ENCODE measurements at regions not wholly inside any gene's neighbourhood (a gene's known extent, or its start where the extent isn't known, plus 50 kb on each side); places are given as distances from the start of the nearest gene placed in this dataset.
"Not testable (repeated sequence)": the region's sequence is repeated elsewhere in the genome, so short reads cannot be mapped to it uniquely, and the experiment has no call there.

DNA sequence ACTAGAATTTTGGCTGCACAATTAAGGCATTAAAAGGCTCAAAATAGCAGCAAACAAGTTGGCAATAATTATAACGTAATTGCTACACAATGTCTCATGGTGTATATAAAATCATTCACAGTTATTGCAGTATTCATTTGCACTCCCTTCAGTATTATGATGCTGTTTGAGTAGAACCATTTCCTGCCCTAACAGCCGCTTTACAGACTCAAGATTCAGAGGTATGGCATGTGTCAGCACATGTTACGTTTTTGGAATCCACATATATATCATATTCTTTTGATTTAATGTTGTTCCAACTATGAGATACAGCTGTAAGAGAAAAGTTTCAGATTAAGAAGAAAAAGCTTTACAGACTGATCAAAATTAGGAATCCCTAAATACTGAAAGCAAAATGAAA lies 56.3 kb upstream of the NCKAP5 start:
- DNase-seq: no peak

GRCh38 chr2:133627741-133628140 lies 59.5 kb upstream of the NCKAP5 start:
- no peak for DNase-seq

DNA sequence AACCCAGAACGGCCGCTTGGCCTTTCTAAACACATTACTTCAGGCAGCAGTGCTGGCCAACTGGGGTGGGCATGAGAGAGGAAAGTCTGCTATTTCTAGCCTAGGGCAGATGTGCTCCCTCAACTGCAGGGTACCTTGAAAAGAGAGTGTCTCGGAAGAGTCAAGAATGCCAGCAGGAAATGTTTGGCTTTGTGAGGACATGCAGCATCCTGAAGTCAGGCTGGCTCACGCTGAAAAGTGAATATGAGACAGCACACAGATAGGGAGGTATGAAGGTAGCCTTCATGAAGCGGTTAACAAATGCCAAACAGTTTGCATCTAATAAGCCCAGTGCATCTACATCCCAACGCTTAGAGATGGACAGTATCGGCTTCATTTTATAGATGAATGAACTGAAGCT lies 65.0 kb upstream of the NCKAP5 start:
- DNase-seq: no peak

DNA sequence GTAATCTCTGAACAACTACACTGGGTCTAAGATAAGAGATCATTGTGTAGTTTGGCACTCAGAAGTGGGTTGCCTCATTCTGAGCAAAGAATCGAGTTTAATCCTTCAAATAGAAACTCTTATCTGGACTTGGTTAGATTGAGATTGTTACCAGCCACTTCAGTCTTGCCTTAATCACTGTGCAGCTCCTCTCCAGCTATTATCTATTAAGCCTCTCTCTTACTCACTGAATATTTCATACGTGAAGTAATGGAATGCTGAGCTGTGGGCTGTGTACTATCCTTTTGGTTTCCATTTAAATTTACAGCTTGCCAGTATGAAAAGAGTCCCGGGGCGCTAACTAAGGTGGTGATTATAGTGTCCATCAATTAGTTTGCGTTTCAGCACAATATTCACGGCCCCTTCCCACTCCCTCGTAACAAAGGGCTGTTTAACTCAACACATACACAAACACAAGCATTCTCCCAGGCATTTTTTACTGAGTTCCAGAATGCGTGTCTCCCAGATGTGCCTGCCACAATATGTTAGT lies 65.7 kb upstream of the NCKAP5 start:
- DNase-seq: no peak

DNA sequence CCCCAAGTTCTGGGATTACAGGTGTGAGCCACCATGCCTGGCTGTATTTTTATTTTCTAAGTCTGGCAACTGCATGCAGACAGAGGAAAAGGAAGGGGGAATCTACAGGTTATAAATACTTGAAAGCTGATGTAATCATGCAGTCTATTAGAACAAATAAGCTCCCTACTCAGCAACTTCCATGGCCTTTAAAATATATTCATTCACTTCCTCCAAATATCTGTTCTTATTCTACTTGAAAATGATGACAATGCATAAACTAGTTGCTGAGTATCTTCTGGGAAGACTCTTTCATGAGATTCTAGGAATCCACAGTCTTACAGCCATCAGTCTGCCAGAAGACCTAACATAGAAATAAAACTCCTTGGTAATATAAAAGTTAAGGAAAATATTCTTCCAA lies 66.9 kb upstream of the NCKAP5 start:
- DNase-seq: no peak

DNA sequence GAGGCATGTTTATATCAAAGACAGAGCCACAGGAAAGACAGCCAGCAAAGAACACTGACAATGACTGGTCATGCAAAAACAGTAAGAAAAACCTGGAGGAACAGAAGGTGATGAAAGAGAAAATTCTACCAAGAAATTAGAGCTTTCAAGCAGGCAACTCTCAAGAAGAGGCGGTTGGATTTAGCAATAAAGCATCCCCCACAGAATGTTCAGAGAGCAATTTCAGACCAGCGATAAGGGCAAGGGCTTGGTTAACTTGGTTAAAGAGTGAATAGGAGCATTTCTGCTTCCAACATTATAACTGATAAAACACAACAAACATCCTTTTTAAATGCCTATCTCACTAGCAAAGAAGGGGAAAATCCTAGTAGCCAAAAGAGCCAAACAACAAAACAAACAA lies 68.0 kb upstream of the NCKAP5 start:
- DNase-seq: no peak

GRCh38 chr2:133640103-133640502 lies 71.8 kb upstream of the NCKAP5 start:
- DNase-seq: no peak

GRCh38 chr2:133641497-133641896 lies 73.2 kb upstream of the NCKAP5 start:
- no peak for DNase-seq

- DNase-seq: no peak
Measured at GRCh38 chr2:133641942-133642725, 73.9 kb upstream of the NCKAP5 start.

DNA sequence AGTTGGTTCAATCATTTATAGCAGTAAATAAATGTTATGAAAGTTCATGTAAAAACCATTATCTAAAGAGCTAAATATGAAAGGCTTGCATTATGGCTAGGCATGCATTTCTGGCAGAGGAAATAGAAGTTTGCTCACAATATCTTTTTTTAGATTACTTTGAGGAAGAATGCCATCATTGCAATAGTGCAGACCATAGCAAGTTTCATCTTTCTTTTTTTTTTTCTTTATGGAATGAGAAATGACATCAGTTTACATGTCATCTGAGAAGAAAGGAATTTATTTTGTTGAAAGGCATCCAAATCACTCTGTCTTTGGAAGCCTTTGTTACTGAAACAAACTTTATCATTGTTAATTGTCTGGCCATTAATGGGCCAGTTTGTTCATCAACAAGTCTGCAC lies 74.5 kb upstream of the NCKAP5 start:
- DNase-seq: no peak

GRCh38 chr2:133643863-133644262 lies 75.6 kb upstream of the NCKAP5 start:
- DNase-seq: no peak

DNA sequence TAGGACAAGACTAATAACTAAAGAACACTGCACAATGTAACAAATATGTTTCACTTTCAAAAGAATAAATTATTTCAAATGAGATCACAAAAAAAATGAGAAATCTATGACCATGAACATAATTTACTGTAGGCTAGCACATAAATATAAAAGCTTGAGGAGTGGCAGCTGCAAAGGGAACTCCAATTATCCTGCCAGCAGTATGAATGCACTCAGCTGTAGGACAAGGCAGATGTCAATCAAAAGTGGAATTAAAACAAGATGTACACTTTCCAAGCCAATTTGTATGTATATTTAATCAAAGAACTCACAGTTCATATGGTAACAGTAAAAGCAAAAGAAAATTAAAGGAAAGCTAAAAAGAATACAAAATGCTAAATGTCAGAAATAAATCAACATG lies 76.6 kb upstream of the NCKAP5 start:
- DNase-seq: no peak

DNA sequence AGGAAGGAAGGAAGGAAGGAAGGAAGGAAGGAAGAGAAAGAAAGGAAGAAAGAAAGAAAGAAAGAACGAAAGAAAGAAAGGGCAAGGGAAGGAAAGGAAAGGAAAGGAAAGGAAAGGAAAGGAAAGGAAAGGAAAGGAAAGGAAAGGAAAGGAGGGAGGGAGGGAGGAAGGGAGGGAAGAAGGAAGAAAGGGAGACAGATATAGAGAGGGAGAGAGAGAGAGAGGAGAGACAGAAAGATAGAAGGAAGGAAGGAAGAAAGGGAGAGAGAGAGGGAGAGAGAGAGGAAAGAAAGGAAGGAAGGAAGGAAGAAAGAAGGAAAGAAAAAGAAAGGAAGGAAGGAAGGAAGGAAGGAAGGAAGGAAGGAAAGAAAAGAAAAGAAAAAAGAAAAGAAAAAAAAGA lies 79.1 kb upstream of the NCKAP5 start:
- not testable (repeated sequence) for DNase-seq

- no peak for DNase-seq
Measured at GRCh38 chr2:133651861-133652260, 83.6 kb upstream of the NCKAP5 start.

- no peak for DNase-seq
Measured at GRCh38 chr2:133652398-133652797, 84.1 kb upstream of the NCKAP5 start.

DNA sequence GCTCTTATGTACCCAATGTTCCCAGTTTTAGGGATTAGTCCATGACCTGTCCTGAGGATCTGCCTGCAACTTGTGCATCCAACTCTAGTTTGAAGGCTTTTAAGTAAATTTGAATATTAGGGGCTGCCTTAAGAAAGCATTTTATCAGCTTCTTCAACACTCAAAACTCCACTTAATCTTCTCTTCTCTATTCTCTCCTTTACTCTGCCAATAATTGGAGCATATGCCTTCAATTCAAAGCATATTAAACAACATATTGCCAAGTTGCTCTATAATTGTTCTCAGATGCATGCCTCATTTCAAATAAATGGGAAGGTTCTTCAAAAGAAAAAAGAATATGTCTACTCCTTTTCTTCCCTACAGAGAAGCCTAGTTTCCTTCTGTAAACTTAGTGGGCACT lies 84.8 kb upstream of the NCKAP5 start:
- DNase-seq: no peak

GRCh38 chr2:133654949-133655348 lies 86.7 kb upstream of the NCKAP5 start:
- no peak for DNase-seq

DNA sequence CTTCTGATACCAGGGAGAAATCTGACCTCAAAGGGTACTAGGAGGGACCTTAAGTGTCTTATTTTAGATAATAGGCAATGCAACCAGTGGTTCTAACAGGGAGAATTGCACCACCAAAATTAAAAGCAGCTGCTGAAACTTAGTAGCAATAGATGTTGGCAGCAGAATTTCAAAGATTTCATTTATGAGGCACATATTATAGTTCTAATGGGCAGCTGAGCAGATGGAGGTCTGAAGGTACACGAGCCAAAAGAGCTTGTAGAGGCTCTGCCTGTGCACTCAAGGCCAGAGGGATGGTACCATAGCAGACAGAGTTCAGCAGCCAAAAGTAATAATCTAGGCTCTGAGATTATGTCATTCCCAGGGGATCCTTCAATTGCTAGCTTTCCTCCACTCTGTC lies 87.3 kb upstream of the NCKAP5 start:
- DNase-seq: no peak

DNA sequence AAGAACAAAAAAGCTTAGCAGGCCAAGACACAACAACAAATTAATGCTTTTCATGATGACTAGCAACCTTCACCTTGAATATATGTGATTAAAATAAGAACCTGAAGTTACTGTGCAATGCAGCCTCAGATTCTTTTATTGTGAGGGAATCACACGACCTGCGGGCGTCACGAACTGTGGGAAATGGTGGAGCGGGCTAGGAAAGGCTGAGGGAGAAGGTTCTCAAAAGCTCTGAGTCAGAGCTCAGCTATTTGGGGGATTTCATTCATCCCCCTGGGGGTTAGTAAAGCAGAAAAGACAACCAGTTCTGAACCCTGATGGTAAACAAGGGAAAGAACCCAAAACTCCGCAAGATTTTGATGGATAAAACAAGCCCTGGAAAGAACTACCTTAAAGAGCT lies 89.3 kb upstream of the NCKAP5 start:
- no peak for DNase-seq

DNA sequence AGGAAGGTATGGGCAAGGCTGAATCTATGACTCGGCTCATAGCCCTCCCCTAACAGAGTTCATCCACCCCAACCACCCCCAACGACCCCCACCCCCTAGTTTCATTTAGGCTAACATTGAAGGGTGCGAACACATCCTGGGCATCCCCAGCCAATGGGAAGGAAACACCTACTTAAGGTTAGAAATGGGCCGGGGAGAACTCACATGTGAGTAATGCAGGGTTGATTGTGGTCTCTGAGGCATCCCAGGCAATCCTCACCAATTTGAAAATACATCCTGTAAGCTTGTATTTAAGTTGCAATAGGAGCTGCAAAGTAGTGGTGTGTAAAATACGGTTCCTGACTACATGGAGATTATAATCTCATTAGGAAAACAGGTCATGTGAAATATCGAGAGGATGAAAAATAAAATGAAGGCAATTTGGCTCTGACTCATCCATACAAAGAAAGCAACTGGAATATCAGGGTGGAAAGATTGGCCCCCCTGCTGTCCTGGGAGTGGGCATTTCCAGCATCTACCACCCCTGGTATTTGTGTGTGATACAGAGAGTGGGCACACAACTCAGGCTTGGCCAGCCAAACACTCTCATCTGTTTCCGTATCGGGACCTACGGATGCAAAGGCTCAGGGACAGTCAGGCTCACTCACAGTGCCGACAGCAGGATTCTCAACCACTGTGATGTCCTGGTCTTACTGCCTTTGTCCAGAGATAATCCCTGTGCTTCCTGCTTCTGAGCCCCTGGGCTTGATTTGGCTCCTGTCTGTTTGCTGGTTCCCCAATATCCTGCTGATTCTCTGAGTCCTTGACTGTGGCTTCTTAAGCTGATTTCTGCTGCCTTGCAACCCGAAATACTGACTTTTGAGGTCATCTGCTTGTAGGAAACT lies 90.0 kb upstream of the NCKAP5 start:
- DNase-seq: no peak

DNA sequence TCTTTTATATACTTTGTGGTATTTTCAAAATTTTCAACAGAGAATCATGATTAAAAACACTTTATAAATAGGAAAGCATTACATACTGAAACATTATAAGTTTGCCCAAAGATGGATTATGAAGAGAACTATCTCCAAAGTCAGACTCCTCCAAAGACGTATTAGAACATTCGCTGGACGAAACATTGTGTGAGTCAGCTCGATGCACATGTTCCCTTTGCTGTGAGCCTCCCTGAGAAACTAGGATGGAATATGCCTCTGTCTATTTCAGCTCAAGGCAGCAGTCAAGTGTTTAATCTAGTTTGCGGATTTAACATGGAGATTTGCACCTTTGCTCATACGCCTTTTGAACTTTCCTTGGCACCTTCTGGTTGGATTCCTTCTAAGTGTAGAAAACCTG lies 92.2 kb upstream of the NCKAP5 start:
- no peak for DNase-seq

DNA sequence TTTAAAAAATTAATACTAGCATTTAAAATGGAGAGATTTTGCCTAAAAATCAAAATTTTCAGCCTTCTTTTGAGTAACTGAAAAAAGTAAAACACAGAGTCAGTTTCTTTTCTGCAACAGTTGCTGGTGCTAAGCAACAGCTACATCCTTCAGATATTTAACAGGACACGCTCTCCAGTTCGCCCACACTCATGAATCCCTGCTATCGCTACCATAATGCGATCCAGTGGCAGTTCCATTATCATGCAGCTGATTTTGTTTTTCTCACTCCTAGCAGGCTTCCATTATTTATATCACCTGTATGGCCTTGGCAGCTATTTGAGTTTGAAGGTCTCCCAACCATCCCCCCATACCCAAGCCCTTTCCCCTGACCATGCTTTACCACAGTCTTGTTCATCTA lies 93.1 kb upstream of the NCKAP5 start:
- DNase-seq: no peak

DNA sequence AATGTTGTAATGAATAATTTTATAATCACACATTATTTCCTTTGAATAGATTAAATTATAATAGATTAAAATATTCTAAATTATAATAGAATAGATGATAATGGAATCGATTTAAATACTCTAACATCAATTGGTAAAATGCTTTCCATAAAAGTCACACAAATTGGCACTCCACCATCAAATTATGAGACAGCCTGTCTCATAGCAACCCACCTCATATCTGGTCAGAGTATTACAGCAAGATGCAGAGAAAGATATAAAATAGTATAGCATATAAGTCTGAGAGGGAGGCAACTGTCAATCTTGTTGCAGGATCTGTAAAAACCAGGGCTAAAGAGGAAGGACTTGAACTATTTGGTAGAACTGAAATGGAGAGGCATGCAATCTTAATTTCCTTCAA lies 98.4 kb upstream of the NCKAP5 start:
- no peak for DNase-seq

DNA sequence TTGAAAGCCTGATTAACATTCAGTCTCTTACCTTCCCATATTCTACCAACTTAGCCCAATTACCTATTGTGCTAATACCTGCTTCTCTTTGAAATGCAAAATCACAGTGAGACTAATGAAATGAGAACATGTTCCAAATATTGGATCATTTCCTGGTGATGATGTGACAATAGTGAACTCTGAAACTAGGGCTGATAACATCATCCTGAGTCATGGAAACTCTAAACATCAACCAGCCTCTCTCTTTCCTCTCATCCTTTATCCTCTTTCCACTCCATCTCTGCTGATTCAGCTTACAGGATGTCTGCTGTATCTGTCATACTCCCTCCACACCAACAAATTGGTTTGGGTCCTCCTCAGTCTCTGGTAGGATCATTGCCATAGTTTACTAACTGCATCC lies 98.8 kb upstream of the NCKAP5 start:
- no peak for DNase-seq

Data from NCI-H1436 (cell line).